PC-3 (cell line): ENCODE measurements at regions not wholly inside any gene's neighbourhood (a gene's known extent, or its start where the extent isn't known, plus 50 kb on each side); places are given as distances from the start of the nearest gene placed in this dataset.

Experiments
- ATAC-seq: fragments of 200-7000 bp; cut with Tn5 transposase; 2 replicates; pipeline ENCODE4 v1.9.1; 2020; ENCODE audit warnings: mild to moderate bottlenecking, moderate library complexity
- BruUV-seq: library from RNA; stranded (reverse); fragments of 400-500 nt; replicated peaks from 2 replicates; lab custom pipeline; 2021; lab: Mats Ljungman, UMichigan
- CTCF ChIA-PET: fragments of 300-600 bp; sonication (Branson Sonifier 250); formaldehyde crosslinking; loops from one replicate; lab custom pipeline; 2022; ENCODE audit warnings: antibody characterized with exemption; lab: Charles Lee
- POLR2A ChIA-PET: fragments of 300-600 bp; sonication (Branson Sonifier 250); formaldehyde crosslinking; loops from one replicate; lab custom pipeline; 2022; ENCODE audit warnings: antibody characterized with exemption; ENCODE audit not compliant: unreplicated experiment; lab: Charles Lee
- DNase-seq: peaks from one replicate; pipeline ENCODE4 v3.0.0-alpha.2; 2015
- H2AFZ ChIP-seq: fragments of 300-600 bp; sonication (generic); 2 replicates; pipeline ENCODE4 v1.6.0; 2016; ENCODE audit warnings: antibody characterized with exemption, low read length
- H3F3A ChIP-seq: fragments of 300-600 bp; sonication (generic); one replicate; pipeline ENCODE4 v1.6.0; 2017; ENCODE audit warnings: antibody characterized with exemption, low read length, control low read depth, mild to moderate bottlenecking; ENCODE audit not compliant: unreplicated experiment
- H3K27ac ChIP-seq: fragments of 300-600 bp; sonication (generic); 2 replicates; pipeline ENCODE4 v1.5.1; 2016; ENCODE audit warnings: mild to moderate bottlenecking, low read length
- H3K27me3 ChIP-seq: fragments of 300-600 bp; sonication (generic); 2 replicates; pipeline ENCODE4 v1.6.1; 2016; ENCODE audit warnings: low read length, mixed read lengths
- H3K36me3 ChIP-seq: fragments of 300-600 bp; sonication (generic); 2 replicates; pipeline ENCODE4 v1.6.1; 2016; ENCODE audit warnings: low read depth, mixed run types, low read length, mixed read lengths
- H3K4me1 ChIP-seq: fragments of 300-600 bp; sonication (generic); 2 replicates; pipeline ENCODE4 v1.5.1; 2016; ENCODE audit warnings: low read length; ENCODE audit not compliant: insufficient read depth
- H3K4me2 ChIP-seq: fragments of 300-600 bp; sonication (generic); 2 replicates; pipeline ENCODE4 v1.6.0; 2016; ENCODE audit warnings: low read length
- H3K4me3 ChIP-seq: fragments of 300-600 bp; sonication (generic); 2 replicates; pipeline ENCODE4 v1.5.1; 2016; ENCODE audit warnings: mild to moderate bottlenecking, low read length, mixed read lengths
- H3K79me2 ChIP-seq: fragments of 300-600 bp; sonication (generic); 2 replicates; pipeline ENCODE4 v1.6.1; 2017; ENCODE audit warnings: low read length, mixed read lengths
- H3K9ac ChIP-seq: fragments of 300-600 bp; sonication (generic); 2 replicates; pipeline ENCODE4 v1.6.0; 2016; ENCODE audit warnings: mild to moderate bottlenecking, low read length
- H3K9me2 ChIP-seq: fragments of 300-600 bp; sonication (generic); replicated peaks from 2 replicates; pipeline ENCODE4 v1.6.1; 2016; ENCODE audit warnings: mixed run types, low read length, mixed read lengths
- H3K9me3 ChIP-seq: fragments of 300-600 bp; sonication (generic); 2 replicates; pipeline ENCODE4 v1.6.1; 2016; ENCODE audit warnings: low read length, mixed read lengths
- H4K20me1 ChIP-seq: fragments of 300-600 bp; sonication (generic); 2 replicates; pipeline ENCODE4 v1.6.1; 2016; ENCODE audit warnings: low read length, mixed read lengths
- CTCF ChIP-seq: fragments of 300-600 bp; sonication (generic); conservative IDR thresholded peaks from 2 replicates; pipeline ENCODE4 v1.5.1; 2017; ENCODE audit warnings: antibody characterized with exemption, low read depth, mild to moderate bottlenecking, low read length
- EZH2 ChIP-seq: fragments of 300-600 bp; sonication (generic); IDR thresholded peaks from one replicate; pipeline ENCODE4 v1.6.1; 2017; ENCODE audit warnings: antibody characterized with exemption, mild to moderate bottlenecking, low read length; ENCODE audit not compliant: unreplicated experiment
- EZH2phosphoT487 ChIP-seq: fragments of 300-600 bp; sonication (generic); IDR thresholded peaks from 2 replicates; pipeline ENCODE4 v1.6.1; 2018; ENCODE audit warnings: mild to moderate bottlenecking, antibody characterized with exemption, low read length, borderline replicate concordance
- intact Hi-C: fragments of 100-400 bp; cut with micrococcal nuclease; formaldehyde crosslinking; loops from 2 replicates; pipeline ENCODE4 v1.9.0; 2023

- no peaks in the 10 kb centered on the region for H3K27me3 ChIP-seq
- no peak overlapping the region for H3K27ac ChIP-seq
- ChIA-PET POLR2A (no interaction called here), CTCF (no interaction called here)
- H3K4me2 ChIP-seq: no peak overlapping the region
- H3K9me3 ChIP-seq: no peaks in the 10 kb centered on the region
- no peaks in the 10 kb centered on the region for H3F3A ChIP-seq
- H3K79me2 ChIP-seq: no peaks in the 10 kb centered on the region
- H3K4me3 ChIP-seq: no peak overlapping the region
- no peak for DNase-seq
- no peaks in the 10 kb centered on the region for H3K4me1 ChIP-seq
- no peaks in the 10 kb centered on the region for H4K20me1 ChIP-seq
- no peaks in the 10 kb centered on the region for H3K36me3 ChIP-seq
- no TSS peak for BruUV-seq
- no peaks in the 10 kb centered on the region for H3K9me2 ChIP-seq
- TF ChIP-seq EZH2: no peak
- no peak for TF ChIP-seq CTCF
- no peak for TF ChIP-seq EZH2phosphoT487
- no peak overlapping the region for H2AFZ ChIP-seq
- intact Hi-C loops: no loop called here
- H3K9ac ChIP-seq: no peak overlapping the region
- ATAC-seq: no peak
Observed at GRCh38 chrX:8914681-8915080, 113.5 kb upstream of the FAM9A start.

GRCh38 chrX:8913655-8914409, 112.6 kb upstream of the FAM9A start:
- Histone ChIP-seq H3K9me3 (no peaks in the 10 kb centered on the region), H3K79me2 (no peaks in the 10 kb centered on the region), H3K4me1 (no peaks in the 10 kb centered on the region), H3F3A (no peaks in the 10 kb centered on the region), H3K4me2 (no peak overlapping the region), H3K4me3 (no peak overlapping the region), H2AFZ (no peak overlapping the region), H3K9ac (no peak overlapping the region), H3K27me3 (no peaks in the 10 kb centered on the region), H3K27ac (no peak overlapping the region), H4K20me1 (no peaks in the 10 kb centered on the region), H3K9me2 (no peaks in the 10 kb centered on the region), H3K36me3 (no peaks in the 10 kb centered on the region)
- intact Hi-C loops: no loop called here
- ATAC-seq (no peak), DNase-seq (no peak)
- TF ChIP-seq EZH2 (no peak), EZH2phosphoT487 (no peak), CTCF (no peak)
- POLR2A ChIA-PET: no interaction called here
- no TSS peak for BruUV-seq
- CTCF ChIA-PET: no interaction called here

DNA sequence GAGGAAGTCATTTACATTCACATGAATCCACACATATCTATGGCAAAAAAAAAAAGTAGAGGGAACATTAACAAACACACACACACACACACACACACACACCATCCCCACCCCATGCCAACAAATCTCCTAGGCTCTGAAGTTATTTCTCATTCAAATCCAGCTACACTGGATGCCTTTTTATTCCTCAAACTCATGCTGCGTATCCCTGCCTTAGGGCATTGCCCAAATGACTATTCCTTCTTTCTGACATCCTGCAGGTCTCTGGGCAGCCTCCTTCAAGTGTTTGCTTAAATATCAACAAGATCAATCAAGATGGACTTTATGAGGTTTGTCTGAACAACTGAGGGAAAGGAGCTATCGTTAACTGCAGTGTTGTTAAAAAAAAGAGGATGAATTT, 106.5 kb upstream of the FAM9A start:
- TF ChIP-seq EZH2 (no peak), EZH2phosphoT487 (no peak), CTCF (no peak)
- H3K9ac ChIP-seq: no peak overlapping the region
- no peaks in the 10 kb centered on the region for H3K27me3 ChIP-seq
- no peaks in the 10 kb centered on the region for H4K20me1 ChIP-seq
- intact Hi-C loops: no loop called here
- ATAC-seq: no peak
- H3K4me2 ChIP-seq: no peak overlapping the region
- no TSS peak for BruUV-seq
- H3K27ac ChIP-seq: no peak overlapping the region
- no peak overlapping the region for H3K4me3 ChIP-seq
- H3F3A ChIP-seq: no peaks in the 10 kb centered on the region
- CTCF ChIA-PET: no interaction called here
- no peak overlapping the region for H2AFZ ChIP-seq
- no peak for DNase-seq
- no peaks in the 10 kb centered on the region for H3K9me2 ChIP-seq
- H3K36me3 ChIP-seq: no peaks in the 10 kb centered on the region
- no peaks in the 10 kb centered on the region for H3K4me1 ChIP-seq
- no peaks in the 10 kb centered on the region for H3K9me3 ChIP-seq
- no peaks in the 10 kb centered on the region for H3K79me2 ChIP-seq
- POLR2A ChIA-PET: no interaction called here
